Tibial artery (tissue), 4 donors: ENCODE measurements at regions not wholly inside any gene's neighbourhood (a gene's known extent, or its start where the extent isn't known, plus 50 kb on each side); places are given as distances from the start of the nearest gene placed in this dataset.

Source experiments
- DNase-seq, 2 donors: peaks; one replicate each; pipeline ENCODE4 v3.0.0-alpha.2; 2019
- H3K27ac ChIP-seq, 2 donors: fragments of 200-600 bp; sonication (generic) in 1 of 2; 1 replicate in 1 of 2; 2 replicates in 1 of 2; pipeline ENCODE4 v1.5.1; 2018 to 2019; ENCODE audit warnings: mild to moderate bottlenecking in 1 of 2
- H3K27me3 ChIP-seq, 2 donors: fragments of 200-600 bp; sonication (generic) in 1 of 2; one replicate each; pipeline versions ENCODE4 v1.5.1 to v1.6.0; 2016 to 2019
- H3K36me3 ChIP-seq, 3 donors: fragments of 200-600 bp; sonication (generic) in 2 of 3; one replicate each; pipeline ENCODE4 v1.5.1; 2016 to 2019; ENCODE audit warnings: mild to moderate bottlenecking in 2 of 3
- H3K4me1 ChIP-seq, 4 donors: fragments of 200-600 bp; sonication (generic) in 2 of 4; 1 replicate in 3 of 4; 2 replicates in 1 of 4; pipeline ENCODE4 v1.5.1; 2016 to 2019
- H3K4me3 ChIP-seq, 2 donors: fragments of 200-600 bp; sonication (generic) in 1 of 2; 1 replicate in 1 of 2; 2 replicates in 1 of 2; pipeline ENCODE4 v1.5.1; 2018 to 2019; ENCODE audit warnings: mild to moderate bottlenecking in 2 of 2
- H3K9me3 ChIP-seq, 3 donors: fragments of 200-600 bp; sonication (generic) in 1 of 3; one replicate each; pipeline ENCODE4 v1.5.1; 2016 to 2019
- intact Hi-C: fragments of 100-400 bp; cut with DNase I; formaldehyde crosslinking; loops from one replicate; pipeline ENCODE4 v1.15.0; 2023; ENCODE audit warnings: low total_unique reads
- TF ChIP-seq, protein P1 (sequence below), 2 experiments: fragments of 200-600 bp in 1 of 2; fragments of 450-650 bp in 1 of 2; IDR thresholded peaks; one replicate each; pipeline ENCODE4 v1.5.1; 2017 to 2019; ENCODE audit warnings: antibody characterized with exemption in 2 of 2, mild to moderate bottlenecking in 1 of 2, moderate library complexity in 1 of 2

DNA sequence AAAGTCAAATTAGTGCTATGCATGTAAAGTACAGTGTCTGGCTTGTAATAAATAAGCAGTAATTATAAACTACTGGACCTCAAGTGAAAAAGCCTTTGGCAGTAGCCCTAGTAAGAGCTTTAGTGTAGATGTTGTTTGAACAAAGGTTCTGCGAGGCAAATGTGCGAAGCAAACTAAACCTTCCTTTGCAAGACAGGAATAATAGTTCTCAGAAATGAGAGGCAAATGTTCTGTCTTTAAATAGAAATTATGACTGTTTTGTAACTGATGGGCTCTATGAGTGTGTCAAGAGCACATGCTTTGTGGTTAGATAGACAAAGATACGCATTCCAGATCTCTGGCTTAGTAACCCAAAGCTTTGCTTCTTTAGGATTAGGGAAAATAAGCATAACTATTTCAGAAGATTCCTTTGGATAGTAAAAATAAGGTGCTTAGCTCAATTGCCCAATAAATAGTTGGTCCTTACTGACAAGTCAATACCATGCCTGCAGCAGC is 169.2 kb upstream of the CDC14C start:
- H3K27ac ChIP-seq: no peak overlapping the region
- no peaks in the 10 kb centered on the region for H3K9me3 ChIP-seq
- DNase-seq: no peak
- no peak overlapping the region for H3K4me3 ChIP-seq
- intact Hi-C loops: no loop called here
- TF ChIP-seq, protein P1, sequence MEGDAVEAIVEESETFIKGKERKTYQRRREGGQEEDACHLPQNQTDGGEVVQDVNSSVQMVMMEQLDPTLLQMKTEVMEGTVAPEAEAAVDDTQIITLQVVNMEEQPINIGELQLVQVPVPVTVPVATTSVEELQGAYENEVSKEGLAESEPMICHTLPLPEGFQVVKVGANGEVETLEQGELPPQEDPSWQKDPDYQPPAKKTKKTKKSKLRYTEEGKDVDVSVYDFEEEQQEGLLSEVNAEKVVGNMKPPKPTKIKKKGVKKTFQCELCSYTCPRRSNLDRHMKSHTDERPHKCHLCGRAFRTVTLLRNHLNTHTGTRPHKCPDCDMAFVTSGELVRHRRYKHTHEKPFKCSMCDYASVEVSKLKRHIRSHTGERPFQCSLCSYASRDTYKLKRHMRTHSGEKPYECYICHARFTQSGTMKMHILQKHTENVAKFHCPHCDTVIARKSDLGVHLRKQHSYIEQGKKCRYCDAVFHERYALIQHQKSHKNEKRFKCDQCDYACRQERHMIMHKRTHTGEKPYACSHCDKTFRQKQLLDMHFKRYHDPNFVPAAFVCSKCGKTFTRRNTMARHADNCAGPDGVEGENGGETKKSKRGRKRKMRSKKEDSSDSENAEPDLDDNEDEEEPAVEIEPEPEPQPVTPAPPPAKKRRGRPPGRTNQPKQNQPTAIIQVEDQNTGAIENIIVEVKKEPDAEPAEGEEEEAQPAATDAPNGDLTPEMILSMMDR (IDR thresholded peaks at IDR 0.05): no peak
- H3K36me3 ChIP-seq: no peaks in the 10 kb centered on the region
- no peaks in the 10 kb centered on the region for H3K4me1 ChIP-seq
- H3K27me3 ChIP-seq: no peaks in the 10 kb centered on the region

DNA sequence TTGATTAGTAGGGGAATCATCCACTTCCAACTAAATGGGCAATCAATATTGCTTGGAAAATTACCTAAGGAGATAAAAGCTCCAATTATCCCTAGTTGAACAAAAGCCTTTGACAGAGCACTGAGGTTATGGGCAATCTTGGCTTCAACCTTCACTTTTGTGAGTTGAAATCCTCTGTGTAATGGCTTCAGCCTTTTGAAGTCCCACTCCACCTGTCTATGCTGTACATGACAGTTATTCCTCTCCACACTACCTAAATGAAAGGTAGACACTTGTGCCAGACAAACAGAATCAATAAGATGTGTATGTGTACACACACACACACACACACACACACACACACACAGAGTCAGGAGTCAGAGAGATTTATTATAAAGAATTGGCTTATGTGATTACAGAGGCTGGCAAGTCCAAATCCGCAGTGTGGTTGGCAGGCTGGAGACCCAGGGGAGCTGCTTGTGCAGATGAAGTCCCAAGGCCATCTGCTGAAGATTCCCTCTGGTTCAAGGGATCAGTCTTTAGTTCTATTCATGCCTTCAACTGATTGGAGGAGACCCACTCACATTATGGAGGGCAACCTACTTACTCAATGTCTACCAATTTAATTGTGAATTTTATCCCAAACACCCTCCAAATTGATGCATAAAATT is 164.8 kb upstream of the CDC14C start:
- Histone ChIP-seq H3K27me3 (no peaks in the 10 kb centered on the region), H3K4me3 (no peak overlapping the region), H3K27ac (no peak overlapping the region), H3K36me3 (no peaks in the 10 kb centered on the region), H3K4me1 (no peaks in the 10 kb centered on the region), H3K9me3 (no peaks in the 10 kb centered on the region)
- no peak for DNase-seq
- intact Hi-C loops: no loop called here
- TF ChIP-seq, protein P1 (IDR thresholded peaks at IDR 0.05): no peak

DNA sequence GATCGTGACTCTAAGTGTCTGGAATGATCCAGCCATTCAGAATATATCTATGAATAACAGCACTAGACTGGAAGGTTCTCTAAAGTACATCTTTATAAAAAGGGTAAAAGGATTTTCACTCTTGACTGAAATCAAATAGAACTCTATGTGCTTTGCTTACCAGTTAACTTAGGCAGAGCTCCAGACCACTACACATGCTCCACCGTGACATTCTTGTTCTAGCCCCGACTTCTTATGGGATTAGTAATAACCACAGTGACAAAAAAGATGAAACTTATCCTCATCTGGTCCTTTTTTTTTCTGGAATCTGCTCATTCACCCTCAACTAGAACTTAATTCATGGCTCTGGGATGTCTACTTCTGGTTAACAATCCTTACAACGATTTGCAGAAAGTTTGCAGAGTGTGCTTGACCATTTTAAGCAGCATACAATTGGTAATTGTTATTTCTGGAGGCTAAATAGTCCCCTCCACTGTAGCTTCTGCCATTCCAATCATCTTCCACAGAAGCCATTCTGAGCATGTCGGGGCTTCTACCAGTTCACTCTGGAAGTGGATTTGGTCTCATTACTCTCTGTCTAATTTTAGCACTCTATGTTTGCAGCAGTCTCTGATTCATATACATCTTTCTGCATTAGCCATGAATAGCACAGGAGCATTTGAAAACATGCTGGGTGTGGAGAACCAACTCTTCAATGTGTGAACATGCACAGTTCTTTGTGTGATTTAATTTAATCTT is 163.7 kb upstream of the CDC14C start:
- DNase-seq: no peak
- no peaks in the 10 kb centered on the region for H3K9me3 ChIP-seq
- no peaks in the 10 kb centered on the region for H3K27me3 ChIP-seq
- H3K36me3 ChIP-seq: no peaks in the 10 kb centered on the region
- H3K4me1 ChIP-seq: no peaks in the 10 kb centered on the region
- H3K27ac ChIP-seq: no peak overlapping the region
- no peak overlapping the region for H3K4me3 ChIP-seq
- intact Hi-C loops: no loop called here
- TF ChIP-seq, protein P1 (IDR thresholded peaks at IDR 0.05): no peak

DNA sequence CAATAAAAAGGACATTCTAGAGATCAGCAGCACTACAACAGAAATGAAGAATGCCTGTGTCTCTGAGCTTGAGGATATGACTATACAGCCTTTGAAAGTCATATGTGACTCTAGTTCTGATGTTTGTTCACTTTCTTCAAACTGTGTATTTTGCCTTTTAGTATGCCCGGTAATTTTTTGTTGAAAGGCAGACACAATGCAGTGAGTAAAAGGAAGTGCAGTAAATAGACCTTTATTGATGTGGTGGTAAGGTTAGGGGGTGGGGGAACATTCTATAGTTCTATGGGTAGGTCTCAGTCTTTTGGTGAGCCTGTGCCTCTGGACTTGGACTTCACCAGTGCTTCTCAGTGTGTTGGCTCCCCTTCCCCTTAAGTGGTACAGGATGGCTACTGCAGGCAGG is 143.5 kb upstream of the CDC14C start:
- intact Hi-C loops: no loop called here
- no peaks in the 10 kb centered on the region for H3K36me3 ChIP-seq
- no peaks in the 10 kb centered on the region for H3K27me3 ChIP-seq
- no peaks in the 10 kb centered on the region for H3K9me3 ChIP-seq
- TF ChIP-seq, protein P1 (IDR thresholded peaks at IDR 0.05): no peak
- no peak for DNase-seq
- H3K4me1 ChIP-seq: no peaks in the 10 kb centered on the region
- no peak overlapping the region for H3K27ac ChIP-seq
- H3K4me3 ChIP-seq: no peak overlapping the region

DNA sequence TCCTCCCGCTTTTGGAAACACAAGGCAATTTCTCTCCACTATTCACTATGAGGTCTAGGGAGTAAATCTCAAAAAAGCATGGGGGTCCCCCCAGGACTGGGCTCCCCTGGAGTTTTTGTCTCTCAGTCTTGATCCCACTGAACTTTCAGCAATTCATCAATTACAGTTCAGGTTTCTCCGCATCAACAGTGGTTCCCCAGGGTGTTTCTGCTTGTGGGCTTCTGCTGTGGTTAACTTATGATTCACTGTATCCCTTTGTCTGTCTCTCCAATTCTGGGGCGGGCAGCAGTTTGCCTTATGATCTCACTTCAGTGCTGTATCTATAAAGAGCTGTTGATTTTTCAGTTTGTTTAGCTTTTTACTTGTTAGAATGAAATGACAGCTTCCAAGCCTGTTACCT is 142.6 kb upstream of the CDC14C start:
- TF ChIP-seq, protein P1 (IDR thresholded peaks at IDR 0.05): no peak
- H3K4me1 ChIP-seq: no peaks in the 10 kb centered on the region
- H3K27me3 ChIP-seq: no peaks in the 10 kb centered on the region
- no peak for DNase-seq
- intact Hi-C loops: no loop called here
- H3K4me3 ChIP-seq: no peak overlapping the region
- H3K36me3 ChIP-seq: no peaks in the 10 kb centered on the region
- no peaks in the 10 kb centered on the region for H3K9me3 ChIP-seq
- no peak overlapping the region for H3K27ac ChIP-seq
